ENCODE measurements at regions not wholly inside any gene's neighbourhood (a gene's known extent, or its start where the extent isn't known, plus 50 kb on each side); places are given as distances from the start of the nearest gene placed in this dataset.
A peak's percentile ranks its signal among the peaks of the same experiment; 100 is the strongest.

GRCh38 chr7:10257438-10257837, 716.2 kb upstream of the PHF14 start:
- intact Hi-C loops (cut with DNase I): no loop called here
- DNase-seq: no peak

- intact Hi-C loops (cut with DNase I): no loop called here
- DNase-seq: no peak
Observed at GRCh38 chr7:10266976-10267375, 706.7 kb upstream of the PHF14 start.

GRCh38 chr7:10268034-10268433, 705.6 kb upstream of the PHF14 start:
- DNase-seq: no peak
- intact Hi-C loops (cut with DNase I): no loop called here

GRCh38 chr7:10282909-10283308, 690.8 kb upstream of the PHF14 start:
- no peak for DNase-seq
- intact Hi-C loops (cut with DNase I): no loop called here

- intact Hi-C loops (cut with DNase I): no loop called here
Observed at GRCh38 chr7:10284001-10284400, 689.7 kb upstream of the PHF14 start.

GRCh38 chr7:10299384-10299783, 674.3 kb upstream of the PHF14 start:
- intact Hi-C loops (cut with DNase I): no loop called here
- DNase-seq: no peak

More at GRCh38 chr7:10284001-10284400, 689.7 kb upstream of the PHF14 start:
- DNase-seq: no peak

- intact Hi-C loops (cut with DNase I): no loop called here
- no peak for DNase-seq
Observed at GRCh38 chr7:10300577-10300976, 673.1 kb upstream of the PHF14 start.

GRCh38 chr7:10308276-10308675, 665.4 kb upstream of the PHF14 start:
- intact Hi-C loops (cut with DNase I): no loop called here
- no peak for DNase-seq

- DNase-seq: no peak
- intact Hi-C loops (cut with DNase I): no loop called here
Observed at GRCh38 chr7:10312942-10313341, 660.7 kb upstream of the PHF14 start.

- intact Hi-C loops (cut with DNase I): no loop called here
Observed at GRCh38 chr7:10315881-10316280, 657.8 kb upstream of the PHF14 start.

GRCh38 chr7:10316488-10316887, 657.2 kb upstream of the PHF14 start:
- intact Hi-C loops (cut with DNase I): no loop called here
- no peak for DNase-seq

More at GRCh38 chr7:10315881-10316280, 657.8 kb upstream of the PHF14 start:
- no peak for DNase-seq

GRCh38 chr7:10325395-10325794, 648.3 kb upstream of the PHF14 start:
- no peak for DNase-seq
- intact Hi-C loops (cut with DNase I): no loop called here

GRCh38 chr7:10343108-10343507, 630.6 kb upstream of the PHF14 start:
- no peak for DNase-seq
- intact Hi-C loops (cut with DNase I): no loop called here

GRCh38 chr7:10346032-10346431, 627.6 kb upstream of the PHF14 start:
- no peak for DNase-seq
- intact Hi-C loops (cut with DNase I): no loop called here

- DNase-seq: no peak
- intact Hi-C loops (cut with DNase I): no loop called here
Observed at GRCh38 chr7:10355816-10356215, 617.9 kb upstream of the PHF14 start.

GRCh38 chr7:10360050-10360449, 613.6 kb upstream of the PHF14 start:
- DNase-seq: no peak
- intact Hi-C loops (cut with DNase I): no loop called here

- intact Hi-C loops (cut with DNase I): no loop called here
- DNase-seq: no peak
Observed at GRCh38 chr7:10401793-10402192, 571.9 kb upstream of the PHF14 start.

- intact Hi-C loops (cut with DNase I): no loop called here
- DNase-seq: peak in 29 of 42 donors; percentile 3 to 79 (median 48)
Observed at GRCh38 chr7:10412422-10413019, 561.2 kb upstream of the PHF14 start.

GRCh38 chr7:10418985-10419384, 554.7 kb upstream of the PHF14 start:
- no peak for DNase-seq
- intact Hi-C loops (cut with DNase I): no loop called here

GRCh38 chr7:10429031-10429430, 544.6 kb upstream of the PHF14 start:
- peak in 1 of 42 donors; percentile 3 for DNase-seq
- intact Hi-C loops (cut with DNase I): no loop called here

GRCh38 chr7:10429511-10429910, 544.2 kb upstream of the PHF14 start:
- DNase-seq: peak in 13 of 42 donors; percentile 2 to 45 (median 16)
- intact Hi-C loops (cut with DNase I): no loop called here

- DNase-seq: no peak
- intact Hi-C loops (cut with DNase I): no loop called here
Observed at GRCh38 chr7:10436302-10436701, 537.4 kb upstream of the PHF14 start.

All from head of caudate nucleus (tissue), 42 donors.